ACC112 (cell line): ENCODE measurements at regions not wholly inside any gene's neighbourhood (a gene's known extent, or its start where the extent isn't known, plus 50 kb on each side); places are given as distances from the start of the nearest gene placed in this dataset.

Experiments
- H2AFZ ChIP-seq: fragments of 200-600 bp; sonication (generic); one replicate; pipeline ENCODE4 v1.6.0; 2017; ENCODE audit warnings: antibody characterized with exemption, low read length; ENCODE audit not compliant: unreplicated experiment
- H3K27ac ChIP-seq: fragments of 200-600 bp; sonication (generic); 2 replicates; pipeline ENCODE4 v1.5.1; 2014; ENCODE audit warnings: low read depth, mild to moderate bottlenecking, antibody characterized with exemption, low read length, moderate library complexity
- H3K27me3 ChIP-seq: fragments of 200-600 bp; sonication (generic); 2 replicates; pipeline ENCODE4 v1.6.1; 2014; ENCODE audit warnings: mild to moderate bottlenecking, antibody characterized with exemption, low read length, moderate library complexity, mixed read lengths; ENCODE audit not compliant: insufficient read depth
- H3K36me3 ChIP-seq: fragments of 200-600 bp; sonication (generic); 2 replicates; pipeline ENCODE4 v1.6.1; 2016; ENCODE audit warnings: mild to moderate bottlenecking, antibody characterized with exemption, low read length, moderate library complexity, mixed read lengths; ENCODE audit not compliant: insufficient read depth
- H3K4me1 ChIP-seq: fragments of 200-600 bp; sonication (generic); one replicate; pipeline ENCODE4 v1.6.1; 2016; ENCODE audit warnings: low read length, mixed read lengths; ENCODE audit not compliant: insufficient read depth, unreplicated experiment, control insufficient read depth
- H3K4me3 ChIP-seq: fragments of 200-600 bp; sonication (generic); 2 replicates; pipeline ENCODE4 v1.5.1; 2014; ENCODE audit warnings: mild to moderate bottlenecking, low read depth, low read length
- H3K79me2 ChIP-seq: fragments of 200-600 bp; sonication (generic); one replicate; pipeline ENCODE4 v1.6.0; 2016; ENCODE audit warnings: low read length; ENCODE audit not compliant: control insufficient read depth, unreplicated experiment, insufficient read depth

DNA sequence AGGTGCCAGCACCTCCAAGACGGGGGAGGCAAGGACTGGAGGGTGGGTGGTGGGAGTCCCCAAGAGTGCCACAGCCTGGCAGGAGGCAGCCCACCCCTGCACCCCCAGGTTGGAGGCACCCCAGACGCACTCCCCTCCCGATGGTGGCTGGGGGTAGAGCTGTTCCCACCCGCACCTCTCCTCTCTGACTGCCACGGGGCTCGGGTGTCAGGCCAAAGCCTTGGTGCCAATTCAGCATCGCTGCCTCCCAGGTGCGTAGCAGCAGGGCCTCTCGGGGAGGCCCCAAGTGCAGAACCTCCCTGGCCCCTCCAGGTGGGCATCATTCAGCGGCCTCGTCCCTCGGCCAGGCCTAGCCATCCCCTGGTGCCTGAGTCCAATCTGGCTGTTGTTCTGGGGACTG, 81.1 kb downstream of the ENGASE start:
- Histone ChIP-seq H3K4me1 (no peaks in the 10 kb centered on the region), H3K79me2 (no peaks in the 10 kb centered on the region), H3K4me3 (no peak overlapping the region), H3K27ac (no peak overlapping the region), H3K36me3 (no peaks in the 10 kb centered on the region), H2AFZ (no peak overlapping the region), H3K27me3 (peaks cover 77% of the 10 kb centered on the region)

DNA sequence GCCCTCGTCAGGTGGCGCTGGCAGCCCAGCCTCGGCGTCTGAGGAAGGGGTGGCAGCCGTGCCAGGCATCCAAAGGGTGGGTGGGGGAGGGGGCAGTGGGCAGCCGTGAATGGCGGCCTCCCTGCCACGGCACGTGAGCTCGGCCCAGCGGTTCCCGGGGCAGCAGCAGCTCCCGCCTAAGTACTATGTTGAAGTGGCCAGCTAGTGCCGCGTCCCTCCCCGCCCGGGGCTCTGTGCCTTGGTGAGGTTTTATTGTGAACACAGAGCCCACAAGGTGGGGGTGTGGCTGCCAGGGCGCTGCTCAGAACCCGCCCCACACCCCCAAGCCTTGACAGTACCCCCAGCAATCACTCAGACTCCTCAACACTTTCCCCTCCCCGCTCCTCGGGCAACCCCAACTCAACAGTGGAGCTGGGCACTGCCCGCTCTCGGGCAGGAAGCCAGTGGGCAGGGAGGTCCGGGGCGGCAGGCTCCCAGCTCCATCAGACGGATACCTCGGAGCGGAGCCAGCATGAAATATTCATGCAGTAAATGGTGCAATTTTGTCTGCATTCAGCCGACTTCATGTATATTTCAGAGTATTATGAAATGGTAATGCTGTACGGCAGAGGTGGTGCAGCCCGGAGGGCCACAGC, 80.4 kb downstream of the ENGASE start:
- H2AFZ ChIP-seq, result no peak overlapping the region
- no peak overlapping the region for H3K27ac ChIP-seq
- peaks cover 78% of the 10 kb centered on the region for H3K27me3 ChIP-seq
- H3K79me2 ChIP-seq, result no peaks in the 10 kb centered on the region
- H3K4me3 ChIP-seq, result no peak overlapping the region
- no peaks in the 10 kb centered on the region for H3K4me1 ChIP-seq
- no peaks in the 10 kb centered on the region for H3K36me3 ChIP-seq

DNA sequence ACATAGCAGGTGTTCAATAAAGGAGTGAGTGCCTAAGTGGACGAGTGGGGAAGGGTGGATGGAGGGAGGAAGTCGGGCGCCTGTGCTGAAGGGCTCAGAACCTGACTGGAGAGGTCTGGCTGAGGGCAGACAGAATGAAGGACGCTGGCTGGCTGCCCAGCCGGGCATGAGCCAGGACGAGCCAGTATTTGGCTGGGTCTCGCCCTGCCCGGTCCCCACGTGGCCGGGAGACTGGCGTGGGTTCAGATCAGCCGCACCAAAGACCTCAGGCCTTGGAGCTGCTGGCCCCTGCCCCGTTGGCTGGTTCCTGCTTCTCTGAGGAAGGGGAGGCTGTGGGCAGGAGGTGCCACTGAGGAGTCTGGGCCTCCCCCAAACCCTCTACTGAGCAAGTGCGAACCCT, 79.8 kb downstream of the ENGASE start:
- Histone ChIP-seq H3K27ac (no peak overlapping the region), H3K27me3 (peaks cover 72% of the 10 kb centered on the region), H2AFZ (no peak overlapping the region), H3K36me3 (no peaks in the 10 kb centered on the region), H3K4me1 (no peaks in the 10 kb centered on the region), H3K4me3 (no peak overlapping the region), H3K79me2 (no peaks in the 10 kb centered on the region)

DNA sequence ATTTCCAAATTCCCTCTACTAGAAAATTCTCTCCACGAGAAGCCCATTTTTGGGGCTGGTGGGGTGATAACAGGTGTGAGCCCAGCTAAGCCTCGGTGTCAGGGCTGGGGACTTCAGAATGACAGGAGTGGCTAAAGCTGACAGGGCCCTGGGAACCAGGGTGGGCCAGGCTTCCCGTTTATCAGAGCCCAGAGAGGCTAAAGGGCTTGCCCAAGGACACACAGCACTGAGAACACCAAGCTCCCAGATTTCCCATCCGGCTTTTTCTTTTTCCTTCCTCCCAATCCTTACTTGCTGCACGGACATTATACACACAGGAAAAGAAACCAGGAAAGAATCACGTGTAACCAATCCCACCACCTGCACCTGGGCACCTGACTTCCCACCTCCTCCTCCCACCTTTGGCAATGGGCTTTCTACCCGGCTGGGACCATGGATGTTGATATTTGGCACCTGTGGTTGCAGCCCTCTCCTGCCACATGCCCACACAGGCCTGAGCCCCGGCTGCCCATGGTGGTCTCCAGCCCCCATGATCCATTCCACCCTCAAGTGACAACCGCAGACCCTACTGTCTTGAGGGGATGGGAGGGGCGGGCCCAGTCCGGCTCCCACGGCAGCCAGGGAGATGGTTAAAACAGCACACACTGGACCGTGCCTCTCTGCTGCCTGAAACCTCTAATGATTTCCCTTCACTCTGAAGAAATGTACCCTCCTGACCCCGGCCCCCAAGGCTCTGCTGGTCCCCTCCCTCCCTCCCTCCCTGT, 78.9 kb downstream of the ENGASE start:
- no peak overlapping the region for H3K4me3 ChIP-seq
- no peaks in the 10 kb centered on the region for H3K4me1 ChIP-seq
- H3K27me3 ChIP-seq, result peaks cover 63% of the 10 kb centered on the region
- H2AFZ ChIP-seq, result no peak overlapping the region
- no peak overlapping the region for H3K27ac ChIP-seq
- H3K36me3 ChIP-seq, result no peaks in the 10 kb centered on the region
- H3K79me2 ChIP-seq, result no peaks in the 10 kb centered on the region

DNA sequence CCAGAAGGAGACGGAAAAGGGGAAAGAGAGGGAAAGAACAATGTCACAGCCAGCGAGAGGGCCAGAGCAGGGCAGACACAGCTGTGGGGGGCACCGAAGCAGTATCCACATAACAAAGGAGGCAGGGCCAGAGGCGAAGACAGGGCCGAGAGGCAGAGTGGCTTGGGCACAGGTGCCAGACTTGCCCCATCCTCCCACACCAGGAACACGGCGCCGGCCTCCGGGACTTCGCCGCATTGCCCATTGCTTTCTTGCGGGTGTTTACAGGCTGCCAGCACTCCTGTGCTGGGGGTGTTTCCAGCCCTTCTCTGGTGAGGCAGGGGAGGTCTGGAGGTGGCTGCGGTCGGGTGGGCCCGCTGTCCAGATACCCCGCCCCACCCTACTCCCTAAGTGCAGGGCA, 78.0 kb downstream of the ENGASE start:
- Histone ChIP-seq H2AFZ (no peak overlapping the region), H3K4me1 (no peaks in the 10 kb centered on the region), H3K27ac (no peak overlapping the region), H3K36me3 (no peaks in the 10 kb centered on the region), H3K27me3 (peaks cover 59% of the 10 kb centered on the region), H3K79me2 (no peaks in the 10 kb centered on the region), H3K4me3 (no peak overlapping the region)

DNA sequence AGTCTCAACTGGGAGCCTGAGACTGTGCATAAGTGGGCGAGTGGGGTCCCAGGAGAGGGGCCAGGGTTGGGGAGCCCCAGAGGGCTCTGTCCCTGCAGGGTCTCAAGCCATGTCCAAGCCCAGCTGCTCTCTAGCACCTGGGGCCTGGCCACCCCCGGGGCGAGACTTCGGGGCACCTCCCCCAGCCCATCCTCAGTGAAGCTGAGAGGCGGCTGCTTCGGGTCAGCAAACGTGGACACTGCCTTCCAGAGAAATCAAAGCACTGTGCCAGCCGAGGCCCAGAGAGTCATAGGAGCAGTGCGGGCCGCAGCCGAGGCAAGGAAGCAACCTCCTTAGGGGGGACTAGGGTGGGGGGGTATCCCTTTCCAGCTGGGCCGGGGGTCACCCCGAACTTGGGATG, 77.5 kb downstream of the ENGASE start:
- no peak overlapping the region for H3K4me3 ChIP-seq
- H3K4me1 ChIP-seq, result no peaks in the 10 kb centered on the region
- H3K27ac ChIP-seq, result no peak overlapping the region
- peaks cover 55% of the 10 kb centered on the region for H3K27me3 ChIP-seq
- no peaks in the 10 kb centered on the region for H3K36me3 ChIP-seq
- H3K79me2 ChIP-seq, result no peaks in the 10 kb centered on the region
- no peak overlapping the region for H2AFZ ChIP-seq

DNA sequence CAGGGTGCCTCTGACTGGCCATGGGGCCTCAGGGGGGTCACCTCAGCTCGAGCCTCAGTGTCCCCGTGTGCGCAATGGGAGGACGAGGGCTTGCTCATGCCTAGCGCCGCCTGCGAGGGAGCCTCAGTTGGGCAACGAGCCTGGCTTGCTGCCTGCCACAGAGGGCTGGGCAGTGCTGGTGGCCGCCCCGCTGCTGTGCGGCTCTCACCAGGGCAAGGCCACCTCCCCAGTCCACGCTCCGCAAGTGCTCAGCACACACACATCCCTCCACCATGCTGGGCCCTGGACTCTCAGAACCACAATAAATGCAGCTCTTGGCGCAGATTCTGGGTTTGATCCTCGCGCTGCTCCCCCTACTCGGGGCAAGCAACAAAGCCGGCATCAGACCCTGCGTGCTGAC, 76.2 kb downstream of the ENGASE start:
- Histone ChIP-seq H3K27me3 (peaks cover 46% of the 10 kb centered on the region), H2AFZ (no peak overlapping the region), H3K79me2 (no peaks in the 10 kb centered on the region), H3K36me3 (no peaks in the 10 kb centered on the region), H3K4me1 (no peaks in the 10 kb centered on the region), H3K4me3 (no peak overlapping the region), H3K27ac (no peak overlapping the region)

DNA sequence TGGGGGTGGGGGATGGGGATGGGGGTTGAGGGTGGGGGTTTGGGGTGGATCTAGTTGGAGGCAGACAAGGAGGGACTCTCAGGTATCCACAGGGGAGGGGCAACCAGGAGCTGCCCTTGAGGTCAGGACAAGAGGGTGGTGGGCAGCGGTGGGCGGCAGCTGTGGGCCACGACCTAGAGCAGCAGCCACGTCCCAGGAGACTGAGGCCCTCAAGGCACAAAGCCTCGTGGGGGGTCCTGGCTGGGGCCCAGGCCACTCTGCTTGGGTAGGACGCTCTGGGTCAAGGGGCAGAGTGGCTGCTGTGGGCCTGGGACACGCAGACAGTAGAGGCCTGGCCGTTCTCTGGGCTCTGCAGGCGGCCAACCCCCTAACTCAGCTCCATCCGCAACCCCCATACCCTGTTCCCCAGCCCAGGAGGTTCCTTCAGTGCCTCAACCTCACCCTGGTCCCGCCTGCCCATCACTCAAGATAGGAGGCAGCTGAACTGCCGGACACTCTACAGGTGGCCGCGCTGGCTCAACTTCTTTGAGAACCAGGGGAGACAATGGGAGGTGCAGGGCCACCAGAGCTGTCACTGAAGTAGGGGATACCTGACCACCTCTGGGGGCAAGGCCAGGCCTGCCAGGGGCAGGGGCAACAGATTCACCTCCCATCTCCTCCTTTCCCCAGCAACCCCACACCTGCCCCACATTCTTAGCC, 75.6 kb downstream of the ENGASE start:
- H3K27ac ChIP-seq, result no peak overlapping the region
- no peaks in the 10 kb centered on the region for H3K4me1 ChIP-seq
- H3K79me2 ChIP-seq, result no peaks in the 10 kb centered on the region
- no peak overlapping the region for H2AFZ ChIP-seq
- peaks cover 45% of the 10 kb centered on the region for H3K27me3 ChIP-seq
- H3K36me3 ChIP-seq, result no peaks in the 10 kb centered on the region
- H3K4me3 ChIP-seq, result no peak overlapping the region

DNA sequence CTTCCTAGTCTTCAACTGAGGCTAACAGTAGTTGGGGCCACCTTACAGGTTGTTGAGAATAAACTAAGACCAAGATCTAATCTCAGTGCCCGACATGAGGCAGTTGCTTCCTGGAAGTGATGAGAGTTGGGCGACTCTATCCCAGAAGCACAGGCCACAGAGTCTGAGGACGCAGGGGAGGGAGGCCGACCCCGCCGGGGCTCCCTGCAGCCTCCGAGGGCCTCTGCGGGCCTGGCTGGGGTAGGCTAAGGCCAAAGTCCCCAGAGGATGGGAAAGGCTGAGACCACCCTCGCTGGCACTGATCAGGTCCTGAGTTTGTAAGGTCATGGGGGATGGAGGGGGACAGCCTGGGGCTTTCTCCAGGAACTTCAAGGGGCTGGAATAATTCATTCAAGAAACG, 74.0 kb downstream of the ENGASE start:
- no peak overlapping the region for H2AFZ ChIP-seq
- H3K27me3 ChIP-seq, result peaks cover 51% of the 10 kb centered on the region

DNA sequence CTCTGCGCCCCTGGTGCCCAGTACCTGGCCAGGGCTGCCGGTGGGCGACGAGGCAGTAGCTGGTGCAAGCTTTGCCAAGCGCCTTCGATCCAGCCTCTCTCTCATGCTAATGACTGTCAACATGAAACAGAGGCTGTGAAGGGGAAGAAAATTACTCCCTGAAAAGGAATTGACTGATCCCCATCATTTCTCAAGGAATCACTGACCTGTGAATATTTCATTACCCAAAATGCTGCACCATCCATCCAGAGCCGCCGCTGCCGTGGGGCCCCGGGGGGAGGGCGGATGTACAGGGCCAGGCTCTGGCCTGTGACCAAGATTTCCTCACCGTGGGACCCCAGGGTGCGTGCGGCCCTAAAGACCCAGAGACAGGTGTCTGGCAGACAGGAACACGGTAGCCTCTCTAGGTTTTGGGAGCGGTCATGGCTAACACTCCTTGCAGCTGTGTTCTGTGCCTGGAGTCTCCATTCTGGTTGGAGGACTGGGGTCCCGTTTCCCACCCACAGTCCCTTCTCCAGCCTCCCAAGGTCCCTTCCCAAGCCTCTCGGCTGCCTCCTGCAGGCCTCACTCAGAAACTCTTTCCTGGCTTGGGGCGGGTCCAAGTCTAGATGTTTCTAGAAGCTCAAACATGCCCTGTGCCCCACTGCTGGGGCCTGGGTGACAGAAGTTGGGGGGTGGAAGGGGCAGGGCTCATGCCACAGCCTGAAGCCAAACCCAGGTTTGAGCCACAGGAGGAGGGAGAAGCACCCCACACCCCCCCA, 73.3 kb downstream of the ENGASE start:
- no peak overlapping the region for H3K27ac ChIP-seq
- H3K36me3 ChIP-seq, result no peaks in the 10 kb centered on the region
- H3K27me3 ChIP-seq, result peaks cover 51% of the 10 kb centered on the region
- no peaks in the 10 kb centered on the region for H3K4me1 ChIP-seq
- no peak overlapping the region for H3K4me3 ChIP-seq
- no peak overlapping the region for H2AFZ ChIP-seq
- H3K79me2 ChIP-seq, result no peaks in the 10 kb centered on the region

More for the DNA sequence above, 74.0 kb downstream of the ENGASE start:
- Histone ChIP-seq H3K36me3 (no peaks in the 10 kb centered on the region), H3K4me3 (no peak overlapping the region), H3K79me2 (no peaks in the 10 kb centered on the region), H3K27ac (no peak overlapping the region), H3K4me1 (no peaks in the 10 kb centered on the region)
